ENCODE measurements at regions not wholly inside any gene's neighbourhood (a gene's known extent, or its start where the extent isn't known, plus 50 kb on each side); places are given as distances from the start of the nearest gene placed in this dataset.
A peak's percentile ranks its signal among the peaks of the same experiment; 100 is the strongest.

GRCh38 chr11:71125150-71125549, 127.2 kb downstream of the SHANK2 start:
- Histone ChIP-seq H3K4me1 (ENCODE audit: low read length) (no peaks in the 10 kb centered on the region), H2AFZ (ENCODE audit: low read length) (no peak overlapping the region), H4K20me1 (ENCODE audit: insufficient read depth, low read depth, low read length) (no peaks in the 10 kb centered on the region), H3K79me2 (ENCODE audit: low read length) (no peaks in the 10 kb centered on the region), H3K36me3 (ENCODE audit: insufficient read depth, low read length) (no peaks in the 10 kb centered on the region), H3K27ac (ENCODE audit: low read length) (no peak overlapping the region), H3K4me3 (ENCODE audit: low read length) (no peak overlapping the region), H3K27me3 (ENCODE audit: low read length) (no peaks in the 10 kb centered on the region), H3K9ac (ENCODE audit: low read length) (no peak overlapping the region), H3K9me2 (replicated peaks; ENCODE audit: insufficient read depth, low read length) (no peaks in the 10 kb centered on the region), H3K9me3 (ENCODE audit: low read length) (no peaks in the 10 kb centered on the region), H3K4me2 (ENCODE audit: low read depth, low read length, poor library complexity, severe bottlenecking) (no peak overlapping the region)
- DNase-seq = no peak

GRCh38 chr11:71124127-71124526, 128.2 kb downstream of the SHANK2 start:
- Histone ChIP-seq H4K20me1 (ENCODE audit: insufficient read depth, low read depth, low read length) (no peaks in the 10 kb centered on the region), H3K4me1 (ENCODE audit: low read length) (no peaks in the 10 kb centered on the region), H3K79me2 (ENCODE audit: low read length) (no peaks in the 10 kb centered on the region), H3K36me3 (ENCODE audit: insufficient read depth, low read length) (no peaks in the 10 kb centered on the region), H3K9me3 (ENCODE audit: low read length) (no peaks in the 10 kb centered on the region), H3K4me3 (ENCODE audit: low read length) (no peak overlapping the region), H3K27ac (ENCODE audit: low read length) (no peak overlapping the region), H3K9ac (ENCODE audit: low read length) (no peak overlapping the region), H3K9me2 (replicated peaks; ENCODE audit: insufficient read depth, low read length) (no peaks in the 10 kb centered on the region), H3K27me3 (ENCODE audit: low read length) (no peaks in the 10 kb centered on the region), H3K4me2 (ENCODE audit: low read depth, low read length, poor library complexity, severe bottlenecking) (no peak overlapping the region), H2AFZ (ENCODE audit: low read length) (no peak overlapping the region)
- DNase-seq = no peak

- Histone ChIP-seq H4K20me1 (ENCODE audit: insufficient read depth, low read depth, low read length) (no peaks in the 10 kb centered on the region), H3K27ac (ENCODE audit: low read length) (no peak overlapping the region), H3K9me3 (ENCODE audit: low read length) (no peaks in the 10 kb centered on the region), H3K4me2 (ENCODE audit: low read depth, low read length, poor library complexity, severe bottlenecking) (no peak overlapping the region), H3K9me2 (replicated peaks; ENCODE audit: insufficient read depth, low read length) (no peaks in the 10 kb centered on the region), H2AFZ (ENCODE audit: low read length) (no peak overlapping the region), H3K4me3 (ENCODE audit: low read length) (no peak overlapping the region), H3K9ac (ENCODE audit: low read length) (no peak overlapping the region), H3K4me1 (ENCODE audit: low read length) (no peaks in the 10 kb centered on the region), H3K27me3 (ENCODE audit: low read length) (no peaks in the 10 kb centered on the region), H3K79me2 (ENCODE audit: low read length) (no peaks in the 10 kb centered on the region), H3K36me3 (ENCODE audit: insufficient read depth, low read length) (no peaks in the 10 kb centered on the region)
- DNase-seq = peak; percentile 65
Measured at GRCh38 chr11:71120471-71120896, 131.9 kb downstream of the SHANK2 start.

GRCh38 chr11:71119656-71120269, 132.6 kb downstream of the SHANK2 start:
- Histone ChIP-seq H3K9me2 (replicated peaks; ENCODE audit: insufficient read depth, low read length) (no peaks in the 10 kb centered on the region), H3K9ac (ENCODE audit: low read length) (no peak overlapping the region), H3K36me3 (ENCODE audit: insufficient read depth, low read length) (no peaks in the 10 kb centered on the region), H3K4me1 (ENCODE audit: low read length) (no peaks in the 10 kb centered on the region), H3K79me2 (ENCODE audit: low read length) (no peaks in the 10 kb centered on the region), H3K4me2 (ENCODE audit: low read depth, low read length, poor library complexity, severe bottlenecking) (no peak overlapping the region), H2AFZ (ENCODE audit: low read length) (no peak overlapping the region), H3K27me3 (ENCODE audit: low read length) (no peaks in the 10 kb centered on the region), H3K27ac (ENCODE audit: low read length) (no peak overlapping the region), H3K4me3 (ENCODE audit: low read length) (no peak overlapping the region), H4K20me1 (ENCODE audit: insufficient read depth, low read depth, low read length) (no peaks in the 10 kb centered on the region), H3K9me3 (ENCODE audit: low read length) (no peaks in the 10 kb centered on the region)
- DNase-seq = no peak

GRCh38 chr11:71118671-71119250, 133.6 kb downstream of the SHANK2 start:
- Histone ChIP-seq H3K27me3 (ENCODE audit: low read length) (no peaks in the 10 kb centered on the region), H3K4me2 (ENCODE audit: low read depth, low read length, poor library complexity, severe bottlenecking) (no peak overlapping the region), H3K79me2 (ENCODE audit: low read length) (no peaks in the 10 kb centered on the region), H3K9me2 (replicated peaks; ENCODE audit: insufficient read depth, low read length) (no peaks in the 10 kb centered on the region), H3K9me3 (ENCODE audit: low read length) (no peaks in the 10 kb centered on the region), H4K20me1 (ENCODE audit: insufficient read depth, low read depth, low read length) (no peaks in the 10 kb centered on the region), H2AFZ (ENCODE audit: low read length) (no peak overlapping the region), H3K4me3 (ENCODE audit: low read length) (no peak overlapping the region), H3K4me1 (ENCODE audit: low read length) (no peaks in the 10 kb centered on the region), H3K9ac (ENCODE audit: low read length) (no peak overlapping the region), H3K27ac (ENCODE audit: low read length) (no peak overlapping the region), H3K36me3 (ENCODE audit: insufficient read depth, low read length) (no peaks in the 10 kb centered on the region)
- DNase-seq = no peak

GRCh38 chr11:71117311-71117710, 135.1 kb downstream of the SHANK2 start:
- no peak overlapping the region for H3K4me3 ChIP-seq (ENCODE audit: low read length)
- H4K20me1 ChIP-seq (ENCODE audit: insufficient read depth, low read depth, low read length) = no peaks in the 10 kb centered on the region
- H3K27ac ChIP-seq (ENCODE audit: low read length) = no peak overlapping the region
- H2AFZ ChIP-seq (ENCODE audit: low read length) = no peak overlapping the region
- no peak overlapping the region for H3K4me2 ChIP-seq (ENCODE audit: low read depth, low read length, poor library complexity, severe bottlenecking)
- no peaks in the 10 kb centered on the region for H3K9me3 ChIP-seq (ENCODE audit: low read length)
- no peak for DNase-seq
- no peaks in the 10 kb centered on the region for H3K36me3 ChIP-seq (ENCODE audit: insufficient read depth, low read length)
- H3K4me1 ChIP-seq (ENCODE audit: low read length) = no peaks in the 10 kb centered on the region
- H3K79me2 ChIP-seq (ENCODE audit: low read length) = no peaks in the 10 kb centered on the region
- no peaks in the 10 kb centered on the region for H3K27me3 ChIP-seq (ENCODE audit: low read length)
- no peaks in the 10 kb centered on the region for H3K9me2 ChIP-seq (replicated peaks; ENCODE audit: insufficient read depth, low read length)
- no peak overlapping the region for H3K9ac ChIP-seq (ENCODE audit: low read length)

- Histone ChIP-seq H3K36me3 (ENCODE audit: insufficient read depth, low read length) (no peaks in the 10 kb centered on the region), H3K4me2 (ENCODE audit: low read depth, low read length, poor library complexity, severe bottlenecking) (no peak overlapping the region), H3K4me1 (ENCODE audit: low read length) (no peaks in the 10 kb centered on the region), H3K27me3 (ENCODE audit: low read length) (no peaks in the 10 kb centered on the region), H3K27ac (ENCODE audit: low read length) (no peak overlapping the region), H3K4me3 (ENCODE audit: low read length) (no peak overlapping the region), H3K9me2 (replicated peaks; ENCODE audit: insufficient read depth, low read length) (no peaks in the 10 kb centered on the region), H3K79me2 (ENCODE audit: low read length) (no peaks in the 10 kb centered on the region), H2AFZ (ENCODE audit: low read length) (no peak overlapping the region), H3K9me3 (ENCODE audit: low read length) (no peaks in the 10 kb centered on the region), H3K9ac (ENCODE audit: low read length) (no peak overlapping the region), H4K20me1 (ENCODE audit: insufficient read depth, low read depth, low read length) (no peaks in the 10 kb centered on the region)
- no peak for DNase-seq
Measured at GRCh38 chr11:71116693-71117040, 135.7 kb downstream of the SHANK2 start.

- Histone ChIP-seq H4K20me1 (ENCODE audit: insufficient read depth, low read depth, low read length) (no peaks in the 10 kb centered on the region), H3K4me1 (ENCODE audit: low read length) (no peaks in the 10 kb centered on the region), H3K27me3 (ENCODE audit: low read length) (no peaks in the 10 kb centered on the region), H3K9me2 (replicated peaks; ENCODE audit: insufficient read depth, low read length) (no peaks in the 10 kb centered on the region), H3K27ac (ENCODE audit: low read length) (no peak overlapping the region), H3K36me3 (ENCODE audit: insufficient read depth, low read length) (no peaks in the 10 kb centered on the region), H3K79me2 (ENCODE audit: low read length) (no peaks in the 10 kb centered on the region), H3K4me2 (ENCODE audit: low read depth, low read length, poor library complexity, severe bottlenecking) (no peak overlapping the region), H3K9me3 (ENCODE audit: low read length) (no peaks in the 10 kb centered on the region), H3K4me3 (ENCODE audit: low read length) (no peak overlapping the region), H2AFZ (ENCODE audit: low read length) (no peak overlapping the region), H3K9ac (ENCODE audit: low read length) (no peak overlapping the region)
- DNase-seq = no peak
Measured at GRCh38 chr11:71115770-71116692, 136.3 kb downstream of the SHANK2 start.
